Rectal smooth muscle tissue (tissue), 1 donor: ENCODE measurements at regions not wholly inside any gene's neighbourhood (a gene's known extent, or its start where the extent isn't known, plus 50 kb on each side); places are given as distances from the start of the nearest gene placed in this dataset.

Experiments used
- H3K27ac ChIP-seq: one replicate; pipeline ENCODE4 v1.7.0; 2013; ENCODE audit warnings: low read depth, low read length, inconsistent platforms
- H3K27me3 ChIP-seq: one replicate; pipeline ENCODE4 v1.7.0; 2013; ENCODE audit warnings: low read length; ENCODE audit not compliant: control insufficient read depth, insufficient read depth
- H3K36me3 ChIP-seq: one replicate; pipeline ENCODE4 v1.7.0; 2013; ENCODE audit warnings: low read length; ENCODE audit not compliant: control insufficient read depth, insufficient read depth
- H3K4me1 ChIP-seq: one replicate; pipeline ENCODE4 v1.7.0; 2013; ENCODE audit warnings: low read length; ENCODE audit not compliant: control insufficient read depth, insufficient read depth
- H3K4me3 ChIP-seq: one replicate; pipeline ENCODE4 v1.7.0; 2013; ENCODE audit warnings: low read length
- H3K9ac ChIP-seq: one replicate; pipeline ENCODE4 v1.7.0; 2013; ENCODE audit warnings: low read length

DNA sequence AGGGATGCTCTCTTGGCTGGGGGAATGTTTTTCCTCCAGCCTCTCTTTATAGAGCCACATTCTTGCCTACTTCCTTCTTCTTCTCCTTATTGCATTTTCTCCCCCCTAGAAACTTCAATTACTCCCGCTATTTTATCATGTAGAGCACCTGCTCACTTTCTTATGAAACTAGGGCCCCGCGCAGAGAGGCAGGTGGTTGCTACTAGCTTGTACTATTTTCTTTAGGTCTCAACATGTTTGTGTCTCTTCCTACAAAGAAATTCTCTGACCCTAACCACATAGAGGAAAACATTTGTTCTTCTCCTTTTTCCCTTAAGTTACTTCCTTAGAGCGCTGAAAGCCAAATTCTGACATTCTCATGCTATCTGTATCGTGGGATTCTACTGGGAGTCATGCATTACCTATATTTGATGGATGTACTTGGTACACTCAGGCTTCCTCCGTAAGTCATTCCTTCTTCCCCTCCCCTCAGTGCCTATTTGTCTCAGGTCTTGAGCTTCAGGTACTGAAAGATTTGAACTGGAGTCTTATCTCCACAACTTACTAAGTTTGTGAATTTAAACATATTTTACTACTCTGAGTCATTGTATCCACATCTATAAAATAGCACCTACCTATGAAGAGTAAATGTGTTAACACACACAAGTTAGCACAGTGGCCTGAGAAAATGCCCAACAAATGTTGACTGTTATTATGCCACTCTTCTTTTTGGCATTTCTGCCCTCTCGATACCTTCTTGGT, 159.1 kb upstream of the LEF1 start:
- Histone ChIP-seq H3K36me3 (no peaks in the 10 kb centered on the region), H3K9ac (no peak overlapping the region), H3K27me3 (no peaks in the 10 kb centered on the region), H3K4me3 (no peak overlapping the region), H3K27ac (no peak overlapping the region), H3K4me1 (no peaks in the 10 kb centered on the region)

GRCh38 chr4:108325561-108325960, 156.8 kb upstream of the LEF1 start:
- no peaks in the 10 kb centered on the region for H3K36me3 ChIP-seq
- no peaks in the 10 kb centered on the region for H3K4me1 ChIP-seq
- H3K4me3 ChIP-seq = no peak overlapping the region
- H3K27ac ChIP-seq = no peak overlapping the region
- H3K27me3 ChIP-seq = no peaks in the 10 kb centered on the region
- H3K9ac ChIP-seq = no peak overlapping the region

- H3K9ac ChIP-seq = no peak overlapping the region
Observed at GRCh38 chr4:108324450-108324849, 155.7 kb upstream of the LEF1 start.

GRCh38 chr4:108322497-108322896, 153.8 kb upstream of the LEF1 start:
- Histone ChIP-seq H3K36me3 (no peaks in the 10 kb centered on the region), H3K4me3 (no peak overlapping the region), H3K4me1 (no peaks in the 10 kb centered on the region), H3K9ac (no peak overlapping the region), H3K27ac (no peak overlapping the region), H3K27me3 (no peaks in the 10 kb centered on the region)

More at GRCh38 chr4:108324450-108324849, 155.7 kb upstream of the LEF1 start:
- H3K4me3 ChIP-seq = no peak overlapping the region
- no peaks in the 10 kb centered on the region for H3K27me3 ChIP-seq
- no peaks in the 10 kb centered on the region for H3K36me3 ChIP-seq
- H3K4me1 ChIP-seq = no peaks in the 10 kb centered on the region
- no peak overlapping the region for H3K27ac ChIP-seq

DNA sequence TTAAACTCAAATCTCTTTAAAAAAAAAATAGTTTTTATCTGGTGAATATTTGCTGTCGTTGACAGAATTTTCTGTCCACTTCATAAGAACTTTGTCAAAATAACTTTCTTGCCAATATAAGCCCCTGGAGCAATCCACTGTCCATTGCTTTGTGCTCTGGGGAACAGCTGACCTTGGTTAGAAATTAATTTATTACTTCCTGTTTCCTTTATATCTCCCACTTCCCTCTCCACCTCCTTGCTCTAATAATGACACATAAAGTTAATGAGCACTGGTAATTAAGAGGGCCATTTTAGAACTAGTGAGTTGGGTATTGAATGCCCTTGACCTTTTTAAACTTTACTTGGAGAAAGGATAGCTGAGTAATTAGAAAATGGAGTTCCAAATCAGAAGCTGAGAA, 151.3 kb upstream of the LEF1 start:
- Histone ChIP-seq H3K4me1 (no peaks in the 10 kb centered on the region), H3K4me3 (no peak overlapping the region), H3K9ac (no peak overlapping the region), H3K27ac (no peak overlapping the region), H3K36me3 (no peaks in the 10 kb centered on the region), H3K27me3 (no peaks in the 10 kb centered on the region)

- H3K4me3 ChIP-seq = no peak overlapping the region
- no peaks in the 10 kb centered on the region for H3K4me1 ChIP-seq
- no peaks in the 10 kb centered on the region for H3K27me3 ChIP-seq
- no peak overlapping the region for H3K27ac ChIP-seq
- no peaks in the 10 kb centered on the region for H3K36me3 ChIP-seq
- no peak overlapping the region for H3K9ac ChIP-seq
Observed at GRCh38 chr4:108317377-108317776, 148.6 kb upstream of the LEF1 start.

DNA sequence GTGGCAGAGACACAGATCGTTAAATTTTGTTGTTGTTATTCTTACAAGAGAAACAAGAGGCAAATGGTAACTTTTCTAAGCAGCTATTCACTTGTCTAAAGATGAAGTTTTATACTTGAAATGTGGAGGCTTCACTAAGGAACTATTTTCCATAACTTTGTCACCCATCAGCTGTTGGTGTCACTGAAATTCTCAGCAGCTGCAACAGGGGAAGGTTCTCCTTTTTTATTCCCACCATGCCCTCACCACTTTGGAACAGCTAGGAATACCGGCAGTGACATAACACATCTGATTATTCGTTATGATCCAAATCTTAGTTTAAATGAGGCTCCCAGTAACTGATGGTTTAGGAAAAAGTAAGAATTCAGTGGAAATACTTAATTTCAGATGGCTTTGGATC, 147.0 kb upstream of the LEF1 start:
- no peaks in the 10 kb centered on the region for H3K4me1 ChIP-seq
- H3K27me3 ChIP-seq = no peaks in the 10 kb centered on the region
- no peak overlapping the region for H3K27ac ChIP-seq
- H3K9ac ChIP-seq = no peak overlapping the region
- H3K4me3 ChIP-seq = no peak overlapping the region
- H3K36me3 ChIP-seq = no peaks in the 10 kb centered on the region

GRCh38 chr4:108314900-108315589, 146.3 kb upstream of the LEF1 start:
- H3K9ac ChIP-seq = no peak overlapping the region
- no peak overlapping the region for H3K27ac ChIP-seq
- H3K4me1 ChIP-seq = no peaks in the 10 kb centered on the region
- no peaks in the 10 kb centered on the region for H3K36me3 ChIP-seq
- H3K4me3 ChIP-seq = no peak overlapping the region
- no peaks in the 10 kb centered on the region for H3K27me3 ChIP-seq

DNA sequence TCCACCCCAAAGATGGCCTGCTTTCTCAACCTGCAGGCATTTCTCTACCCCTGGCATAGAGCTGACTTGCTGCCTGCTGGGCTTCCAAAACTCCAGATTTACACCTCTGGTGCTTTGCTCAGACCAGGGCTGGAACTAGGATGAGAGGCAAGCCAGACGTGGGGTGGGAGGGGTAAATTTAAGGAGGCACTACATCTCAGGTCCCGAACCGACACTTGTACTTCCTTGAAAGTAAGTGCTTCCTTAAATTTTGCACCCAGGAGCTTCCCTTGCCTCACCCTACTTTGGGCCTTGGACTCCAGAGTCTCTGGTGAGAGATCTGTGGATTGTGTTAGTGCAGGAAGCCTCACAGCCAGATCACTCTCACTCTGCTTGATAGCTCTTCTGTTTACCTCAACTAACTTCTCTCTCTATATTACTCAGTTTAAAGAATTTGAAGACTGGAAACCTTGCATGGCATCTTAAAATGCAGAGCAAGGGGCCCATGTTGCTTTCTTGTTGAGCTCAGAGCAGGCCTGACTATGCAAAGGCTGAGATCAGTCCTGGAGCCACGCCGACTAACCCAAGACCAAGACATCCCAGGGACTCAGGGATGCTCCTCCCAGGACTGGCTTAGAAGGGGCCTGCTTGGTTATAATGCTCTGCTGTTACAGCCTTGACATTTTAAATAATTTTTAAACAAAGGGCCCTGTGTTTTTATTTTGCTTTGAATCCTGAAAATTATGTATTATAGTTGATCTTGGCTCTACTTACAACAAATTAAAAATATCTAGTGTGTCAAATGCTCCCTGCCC, 145.0 kb upstream of the LEF1 start:
- Histone ChIP-seq H3K27me3 (no peaks in the 10 kb centered on the region), H3K36me3 (no peaks in the 10 kb centered on the region), H3K4me3 (no peak overlapping the region), H3K9ac (no peak overlapping the region), H3K4me1 (no peaks in the 10 kb centered on the region), H3K27ac (no peak overlapping the region)

GRCh38 chr4:108311313-108311712, 142.6 kb upstream of the LEF1 start:
- H3K4me3 ChIP-seq = no peak overlapping the region
- no peaks in the 10 kb centered on the region for H3K4me1 ChIP-seq
- H3K27ac ChIP-seq = no peak overlapping the region
- H3K27me3 ChIP-seq = no peaks in the 10 kb centered on the region
- no peaks in the 10 kb centered on the region for H3K36me3 ChIP-seq
- no peak overlapping the region for H3K9ac ChIP-seq

DNA sequence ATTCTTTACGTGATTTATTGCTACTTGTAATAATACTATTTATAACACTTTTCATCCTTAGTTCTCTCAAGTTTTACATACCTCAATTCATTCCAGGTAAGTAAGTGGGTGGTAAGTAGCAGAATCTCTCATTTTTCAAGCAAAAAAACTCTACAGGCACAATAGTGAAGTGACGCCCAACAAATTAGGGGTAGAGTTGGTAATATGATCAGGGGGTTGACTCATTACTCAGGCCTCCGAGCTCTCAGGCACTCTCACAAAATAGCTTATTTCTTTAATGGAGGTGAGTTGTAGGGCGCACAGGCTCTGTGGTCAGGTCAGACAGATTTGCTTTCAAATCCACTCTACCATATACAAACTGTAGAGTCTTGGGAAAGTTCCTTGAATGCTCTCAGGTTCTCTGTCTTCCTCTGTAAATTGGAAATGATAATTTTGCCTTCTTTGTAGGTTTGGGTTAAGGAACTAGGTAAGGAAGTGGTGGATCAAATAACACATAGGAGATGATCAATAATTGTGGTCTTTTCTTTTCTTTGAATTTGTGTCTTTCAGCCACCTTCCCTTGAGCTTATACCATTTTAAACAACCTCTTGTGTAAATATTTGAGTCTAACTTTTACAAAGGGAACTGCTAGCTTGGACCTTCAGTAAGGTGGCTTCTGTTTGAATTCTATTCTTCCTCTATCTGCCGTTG, 134.9 kb upstream of the LEF1 start:
- Histone ChIP-seq H3K27me3 (no peaks in the 10 kb centered on the region), H3K36me3 (no peaks in the 10 kb centered on the region), H3K9ac (no peak overlapping the region), H3K4me3 (no peak overlapping the region), H3K4me1 (no peaks in the 10 kb centered on the region), H3K27ac (no peak overlapping the region)

- Histone ChIP-seq H3K9ac (no peak overlapping the region), H3K4me3 (no peak overlapping the region), H3K4me1 (no peaks in the 10 kb centered on the region), H3K36me3 (no peaks in the 10 kb centered on the region), H3K27me3 (no peaks in the 10 kb centered on the region), H3K27ac (no peak overlapping the region)
Observed at GRCh38 chr4:108301545-108302251, 133.0 kb upstream of the LEF1 start.
